Endothelial cell (in vitro differentiated cells): ENCODE measurements at regions not wholly inside any gene's neighbourhood (a gene's known extent, or its start where the extent isn't known, plus 50 kb on each side); places are given as distances from the start of the nearest gene placed in this dataset.

Experiments
- DNase-seq: peaks from one replicate; pipeline ENCODE4 v3.0.0; 2021; ENCODE audit warnings: low spot score
- H3K27ac Mint-ChIP-seq: one replicate; pipeline ENCODE4 v1.8.0; 2021; ENCODE audit warnings: mixed read lengths, inconsistent platforms; ENCODE audit not compliant: unreplicated experiment
- H3K27me3 Mint-ChIP-seq: one replicate; pipeline ENCODE4 v1.8.0; 2021; ENCODE audit warnings: mild to moderate bottlenecking, moderate library complexity, mixed read lengths, inconsistent platforms; ENCODE audit not compliant: unreplicated experiment
- H3K36me3 Mint-ChIP-seq: one replicate; pipeline ENCODE4 v1.8.0; 2021; ENCODE audit warnings: mild to moderate bottlenecking, low read depth, mixed read lengths, inconsistent platforms; ENCODE audit not compliant: unreplicated experiment
- H3K4me1 Mint-ChIP-seq: one replicate; pipeline ENCODE4 v1.8.0; 2021; ENCODE audit warnings: mild to moderate bottlenecking, mixed read lengths, inconsistent platforms; ENCODE audit not compliant: unreplicated experiment
- H3K4me3 Mint-ChIP-seq: one replicate; pipeline ENCODE4 v1.8.0; 2021; ENCODE audit warnings: mild to moderate bottlenecking, mixed read lengths, inconsistent platforms; ENCODE audit not compliant: unreplicated experiment
- H3K9me3 Mint-ChIP-seq: one replicate; pipeline ENCODE4 v1.8.0; 2021; ENCODE audit warnings: mixed read lengths, inconsistent platforms; ENCODE audit not compliant: unreplicated experiment
- TF ChIP-seq, protein P1 (sequence below): fragments of 200-600 bp; sonication (generic); IDR thresholded peaks from one replicate; pipeline ENCODE4 v1.5.0; 2021; ENCODE audit warnings: antibody characterized with exemption; ENCODE audit not compliant: unreplicated experiment

DNA sequence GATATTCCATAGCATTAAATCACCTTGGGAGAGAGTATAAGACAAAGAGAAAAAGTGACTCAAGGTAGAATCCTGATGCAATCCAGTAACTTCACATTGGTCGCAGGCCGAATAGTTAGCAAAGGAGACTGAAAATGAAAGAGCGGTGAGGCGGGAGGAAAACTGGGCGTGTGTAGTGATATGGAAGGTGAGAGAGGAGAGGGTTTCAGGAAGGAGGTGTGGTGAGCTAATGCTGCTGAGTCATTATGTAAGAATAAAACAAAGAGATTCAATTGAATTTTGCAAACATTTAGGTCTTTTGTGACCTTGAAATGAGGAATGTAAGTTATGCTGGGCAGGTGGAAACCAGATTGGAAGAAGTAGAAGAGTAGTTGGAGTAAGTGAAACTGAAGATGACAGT lies 235.3 kb downstream of the C3orf38 start:
- H3K9me3 Mint-ChIP-seq: no peaks in the 10 kb centered on the region
- H3K36me3 Mint-ChIP-seq: no peaks in the 10 kb centered on the region
- H3K27me3 Mint-ChIP-seq: no peaks in the 10 kb centered on the region
- no peak overlapping the region for H3K4me3 Mint-ChIP-seq
- no peak for DNase-seq
- TF ChIP-seq, protein P1, sequence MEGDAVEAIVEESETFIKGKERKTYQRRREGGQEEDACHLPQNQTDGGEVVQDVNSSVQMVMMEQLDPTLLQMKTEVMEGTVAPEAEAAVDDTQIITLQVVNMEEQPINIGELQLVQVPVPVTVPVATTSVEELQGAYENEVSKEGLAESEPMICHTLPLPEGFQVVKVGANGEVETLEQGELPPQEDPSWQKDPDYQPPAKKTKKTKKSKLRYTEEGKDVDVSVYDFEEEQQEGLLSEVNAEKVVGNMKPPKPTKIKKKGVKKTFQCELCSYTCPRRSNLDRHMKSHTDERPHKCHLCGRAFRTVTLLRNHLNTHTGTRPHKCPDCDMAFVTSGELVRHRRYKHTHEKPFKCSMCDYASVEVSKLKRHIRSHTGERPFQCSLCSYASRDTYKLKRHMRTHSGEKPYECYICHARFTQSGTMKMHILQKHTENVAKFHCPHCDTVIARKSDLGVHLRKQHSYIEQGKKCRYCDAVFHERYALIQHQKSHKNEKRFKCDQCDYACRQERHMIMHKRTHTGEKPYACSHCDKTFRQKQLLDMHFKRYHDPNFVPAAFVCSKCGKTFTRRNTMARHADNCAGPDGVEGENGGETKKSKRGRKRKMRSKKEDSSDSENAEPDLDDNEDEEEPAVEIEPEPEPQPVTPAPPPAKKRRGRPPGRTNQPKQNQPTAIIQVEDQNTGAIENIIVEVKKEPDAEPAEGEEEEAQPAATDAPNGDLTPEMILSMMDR: no peak
- no peak overlapping the region for H3K27ac Mint-ChIP-seq
- no peaks in the 10 kb centered on the region for H3K4me1 Mint-ChIP-seq

DNA sequence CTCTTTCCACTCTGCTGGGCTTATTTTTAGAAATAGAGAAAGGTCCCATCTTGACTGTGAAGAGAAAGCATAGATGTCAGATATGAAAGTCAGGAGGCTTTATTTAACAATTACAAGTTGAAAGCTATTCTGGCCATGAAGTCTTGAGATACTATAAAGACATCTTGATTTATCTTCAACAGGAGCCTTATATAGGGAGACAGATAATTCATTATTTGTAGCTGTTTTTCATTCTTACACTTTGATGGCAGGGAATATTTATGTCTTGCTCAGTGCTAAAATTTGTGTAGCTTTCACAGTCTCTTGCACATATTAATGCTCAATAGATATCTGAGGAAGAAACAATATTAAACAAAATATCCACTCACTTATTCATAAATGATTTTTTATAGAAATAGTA lies 248.8 kb downstream of the C3orf38 start:
- H3K27ac Mint-ChIP-seq: no peak overlapping the region
- no peak overlapping the region for H3K4me3 Mint-ChIP-seq
- no peaks in the 10 kb centered on the region for H3K27me3 Mint-ChIP-seq
- no peak for DNase-seq
- no peaks in the 10 kb centered on the region for H3K36me3 Mint-ChIP-seq
- TF ChIP-seq, protein P1: no peak
- H3K9me3 Mint-ChIP-seq: no peaks in the 10 kb centered on the region
- no peaks in the 10 kb centered on the region for H3K4me1 Mint-ChIP-seq

DNA sequence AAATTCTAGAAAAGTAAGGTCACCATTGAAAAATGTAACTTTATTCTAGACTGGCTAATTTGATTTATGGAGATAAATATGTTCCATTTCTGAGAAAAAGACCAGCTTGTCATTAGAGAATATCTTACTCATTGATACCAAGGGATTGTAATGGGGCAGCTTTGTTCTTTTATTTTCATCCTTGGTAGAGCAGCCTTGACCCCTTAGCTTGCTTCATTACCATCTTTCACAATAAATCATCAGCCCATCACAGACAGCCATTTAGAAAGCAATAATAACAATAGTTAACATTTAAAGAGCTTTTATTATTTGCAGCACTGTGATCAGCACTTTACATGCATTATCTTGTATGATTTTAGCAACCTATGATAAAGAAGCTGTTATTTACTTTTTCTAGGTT lies 253.6 kb downstream of the C3orf38 start:
- Mint-ChIP-seq H3K4me3 (no peak overlapping the region), H3K27me3 (no peaks in the 10 kb centered on the region), H3K4me1 (peaks cover 5% of the 10 kb centered on the region), H3K27ac (no peak overlapping the region), H3K9me3 (no peaks in the 10 kb centered on the region), H3K36me3 (no peaks in the 10 kb centered on the region)
- TF ChIP-seq, protein P1: no peak
- DNase-seq: no peak

DNA sequence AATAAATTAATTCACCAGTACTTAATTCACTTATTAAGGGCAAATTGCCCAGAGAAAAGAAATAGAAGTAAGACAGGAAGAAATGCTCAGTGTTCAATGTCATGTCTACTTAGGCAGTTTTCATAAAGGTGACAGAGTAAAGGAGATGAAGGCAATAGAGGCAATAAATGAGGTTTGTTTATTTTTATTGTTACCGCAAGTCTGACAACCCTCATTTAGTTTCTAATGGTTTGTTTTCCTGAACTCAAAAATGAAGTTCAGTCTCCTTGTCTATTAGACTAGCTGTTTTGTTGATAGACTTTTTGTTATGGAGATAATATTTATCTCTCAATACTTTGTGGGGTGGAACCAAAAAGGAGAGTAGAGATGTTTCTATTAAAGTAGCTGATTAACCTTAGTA lies 258.3 kb downstream of the C3orf38 start:
- Mint-ChIP-seq H3K27me3 (peaks cover 2% of the 10 kb centered on the region), H3K27ac (no peak overlapping the region), H3K4me3 (no peak overlapping the region), H3K4me1 (peaks cover 5% of the 10 kb centered on the region), H3K9me3 (no peaks in the 10 kb centered on the region), H3K36me3 (no peaks in the 10 kb centered on the region)
- TF ChIP-seq, protein P1: no peak
- DNase-seq: no peak

DNA sequence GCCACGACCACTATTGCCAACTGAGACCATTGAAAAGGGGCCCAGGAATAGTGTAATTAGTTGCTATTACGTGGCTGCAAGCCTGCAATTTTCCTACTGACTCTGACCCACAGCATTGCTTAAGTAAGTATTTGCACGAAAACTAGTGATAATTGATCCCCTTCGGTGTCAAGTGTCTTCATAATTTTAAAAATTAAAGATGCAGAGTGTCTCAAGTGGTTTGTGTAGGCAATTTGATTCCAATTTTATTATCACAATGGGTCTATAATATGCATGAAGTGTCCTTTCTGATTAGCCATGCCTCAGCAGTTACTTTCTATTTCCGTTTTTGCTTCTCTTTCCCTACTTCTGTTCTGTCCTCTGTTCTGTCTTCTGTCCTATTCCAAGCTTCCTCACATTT lies 259.2 kb downstream of the C3orf38 start:
- Mint-ChIP-seq H3K4me1 (peaks cover 5% of the 10 kb centered on the region), H3K9me3 (no peaks in the 10 kb centered on the region), H3K36me3 (no peaks in the 10 kb centered on the region), H3K4me3 (no peak overlapping the region), H3K27me3 (peaks cover 2% of the 10 kb centered on the region), H3K27ac (no peak overlapping the region)
- TF ChIP-seq, protein P1: no peak
- no peak for DNase-seq
